Thoracic aorta (tissue), 2 donors: ENCODE measurements at regions not wholly inside any gene's neighbourhood (a gene's known extent, or its start where the extent isn't known, plus 50 kb on each side); places are given as distances from the start of the nearest gene placed in this dataset.

Experiments
- ATAC-seq: fragments of 150-250 bp; one replicate; pipeline ENCODE4 v1.8.0; 2017; ENCODE audit warnings: low read depth; ENCODE audit not compliant: insufficient number of reproducible peaks, low FRiP score
- DNase-seq: peaks from one replicate; pipeline ENCODE4 v3.0.0-alpha.2; 2020; ENCODE audit warnings: low spot score
- H3K27ac ChIP-seq, 2 donors: fragments of 200-600 bp; sonication (generic); 1 replicate in 1 of 2; 2 replicates in 1 of 2; pipeline ENCODE4 v1.5.1; 2016; ENCODE audit warnings: mild to moderate bottlenecking in 2 of 2, moderate library complexity in 2 of 2
- H3K27me3 ChIP-seq: fragments of 200-600 bp; sonication (generic); replicated peaks from 2 replicates; pipeline ENCODE4 v1.6.0; 2016; ENCODE audit warnings: mild to moderate bottlenecking; ENCODE audit not compliant: insufficient read depth
- H3K36me3 ChIP-seq: fragments of 200-600 bp; sonication (generic); one replicate; pipeline ENCODE4 v1.5.1; 2016
- H3K4me1 ChIP-seq, 2 donors: fragments of 200-600 bp; sonication (generic); 1 replicate in 1 of 2; 2 replicates in 1 of 2; pipeline versions ENCODE4 v1.5.1 to v1.6.0; 2016; ENCODE audit warnings: low read depth in 2 of 2, mild to moderate bottlenecking in 1 of 2; ENCODE audit not compliant: control insufficient read depth in 1 of 2
- H3K4me3 ChIP-seq: fragments of 200-600 bp; sonication (generic); 2 replicates; pipeline ENCODE4 v1.5.1; 2016; ENCODE audit warnings: mild to moderate bottlenecking
- H3K9me3 ChIP-seq: fragments of 200-600 bp; sonication (generic); 2 replicates; pipeline ENCODE4 v1.5.1; 2016
- CTCF ChIP-seq: fragments of 200-600 bp; sonication (generic); IDR thresholded peaks from one replicate; pipeline ENCODE4 v1.5.1; 2019; ENCODE audit warnings: antibody characterized with exemption

GRCh38 chr3:102230057-102230456 is 204.8 kb upstream of the ZPLD1 start:
- H3K4me3 ChIP-seq: no peak overlapping the region
- no peak overlapping the region for H3K27ac ChIP-seq
- no peak for TF ChIP-seq CTCF
- DNase-seq (no peak), ATAC-seq (no peak)
- H3K36me3 ChIP-seq: no peaks in the 10 kb centered on the region
- no peaks in the 10 kb centered on the region for H3K27me3 ChIP-seq
- H3K4me1 ChIP-seq: peaks cover 0 to 8% of the 10 kb centered on the region in 2 donors
- no peaks in the 10 kb centered on the region for H3K9me3 ChIP-seq

- no peak for ATAC-seq
- no peak overlapping the region for H3K4me3 ChIP-seq
- no peak for TF ChIP-seq CTCF
Observed at GRCh38 chr3:102233881-102234280, 200.9 kb upstream of the ZPLD1 start.

GRCh38 chr3:102235679-102236078 is 199.1 kb upstream of the ZPLD1 start:
- Histone ChIP-seq H3K9me3 (no peaks in the 10 kb centered on the region), H3K4me1 (no peaks in the 10 kb centered on the region), H3K4me3 (no peak overlapping the region), H3K27me3 (no peaks in the 10 kb centered on the region), H3K36me3 (no peaks in the 10 kb centered on the region), H3K27ac (no peak overlapping the region)
- ATAC-seq (no peak), DNase-seq (no peak)
- no peak for TF ChIP-seq CTCF

More at GRCh38 chr3:102233881-102234280, 200.9 kb upstream of the ZPLD1 start:
- Histone ChIP-seq H3K27ac (no peak overlapping the region), H3K4me1 (peaks cover 0 to 6% of the 10 kb centered on the region in 2 donors), H3K9me3 (no peaks in the 10 kb centered on the region), H3K36me3 (no peaks in the 10 kb centered on the region), H3K27me3 (no peaks in the 10 kb centered on the region)
- no peak for DNase-seq

GRCh38 chr3:102237181-102237580 is 197.6 kb upstream of the ZPLD1 start:
- no peak overlapping the region for H3K27ac ChIP-seq
- TF ChIP-seq CTCF: no peak
- no peaks in the 10 kb centered on the region for H3K4me1 ChIP-seq
- H3K4me3 ChIP-seq: no peak overlapping the region
- no peak for DNase-seq
- no peaks in the 10 kb centered on the region for H3K36me3 ChIP-seq
- H3K27me3 ChIP-seq: no peaks in the 10 kb centered on the region
- H3K9me3 ChIP-seq: no peaks in the 10 kb centered on the region
- no peak for ATAC-seq

GRCh38 chr3:102237838-102238237 is 197.0 kb upstream of the ZPLD1 start:
- no peak for TF ChIP-seq CTCF
- no peaks in the 10 kb centered on the region for H3K4me1 ChIP-seq
- DNase-seq: no peak

More at GRCh38 chr3:102237838-102238237, 197.0 kb upstream of the ZPLD1 start:
- Histone ChIP-seq H3K36me3 (no peaks in the 10 kb centered on the region), H3K9me3 (no peaks in the 10 kb centered on the region), H3K27me3 (no peaks in the 10 kb centered on the region), H3K27ac (no peak overlapping the region), H3K4me3 (no peak overlapping the region)
- no peak for ATAC-seq
